Mesenteric fat pad (tissue), 1 donor: ENCODE measurements at regions not wholly inside any gene's neighbourhood (a gene's known extent, or its start where the extent isn't known, plus 50 kb on each side); places are given as distances from the start of the nearest gene placed in this dataset.

Source experiments
- DNase-seq: peaks from one replicate; pipeline ENCODE4 v3.0.0-alpha.2; 2020; ENCODE audit warnings: low spot score
- donor health status: DM: yes; HTN: yes; CAD: no.

DNA sequence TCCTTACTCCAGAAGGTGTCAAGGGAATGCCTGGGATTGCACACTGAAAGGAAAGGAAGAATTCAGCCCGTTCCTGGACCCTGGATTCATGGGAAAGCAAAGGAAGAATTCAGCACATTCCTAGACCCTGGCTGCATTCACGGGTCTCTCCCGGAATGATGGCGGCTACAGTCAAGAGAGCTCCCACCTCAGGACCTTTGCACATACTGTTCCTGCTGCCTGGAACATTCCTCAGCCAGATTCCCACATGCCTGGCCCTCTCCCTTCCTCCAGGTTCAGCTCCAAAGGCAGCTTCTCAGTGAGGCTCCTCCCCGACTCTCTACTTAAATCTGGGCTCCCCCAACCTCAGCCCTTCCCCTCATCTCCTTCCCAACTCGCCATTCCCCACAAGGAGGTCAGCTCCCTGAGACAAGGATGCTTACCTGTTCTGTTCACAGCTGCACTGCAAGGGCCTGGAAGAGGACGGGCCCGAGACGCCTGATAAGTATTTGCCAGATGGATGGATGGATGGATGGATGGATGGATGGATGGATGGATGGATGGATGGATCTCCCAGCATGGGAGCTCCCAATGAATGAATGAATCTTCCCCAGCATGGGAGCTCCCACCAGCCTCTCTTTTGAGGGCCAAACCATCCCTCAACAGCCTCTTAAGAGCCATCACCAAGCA is 77.4 kb downstream of the NCOR2 start:
- DNase-seq, result no peak

GRCh38 chr12:124489220-124489619 is 78.2 kb downstream of the NCOR2 start:
- no peak for DNase-seq

DNA sequence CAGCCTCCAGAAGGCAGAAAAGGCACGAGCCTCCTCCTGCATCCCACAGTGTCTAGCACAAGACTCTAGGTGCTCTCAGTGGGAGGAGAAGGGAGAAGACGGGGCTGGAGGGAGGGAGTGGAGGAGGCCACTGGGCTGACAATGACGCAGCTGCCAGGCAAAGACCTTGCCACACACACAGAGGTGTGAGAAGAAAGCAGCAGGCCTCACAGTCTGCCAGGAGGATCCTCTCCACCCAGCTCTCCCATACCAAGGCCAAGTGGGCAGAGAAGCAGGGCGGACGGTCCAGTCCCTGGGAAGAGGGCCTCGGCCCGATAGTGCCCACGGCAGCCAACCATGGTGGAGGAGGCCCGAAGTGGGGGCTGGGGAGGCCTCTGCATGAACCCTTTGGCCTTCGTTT is 78.9 kb downstream of the NCOR2 start:
- DNase-seq, result no peak

DNA sequence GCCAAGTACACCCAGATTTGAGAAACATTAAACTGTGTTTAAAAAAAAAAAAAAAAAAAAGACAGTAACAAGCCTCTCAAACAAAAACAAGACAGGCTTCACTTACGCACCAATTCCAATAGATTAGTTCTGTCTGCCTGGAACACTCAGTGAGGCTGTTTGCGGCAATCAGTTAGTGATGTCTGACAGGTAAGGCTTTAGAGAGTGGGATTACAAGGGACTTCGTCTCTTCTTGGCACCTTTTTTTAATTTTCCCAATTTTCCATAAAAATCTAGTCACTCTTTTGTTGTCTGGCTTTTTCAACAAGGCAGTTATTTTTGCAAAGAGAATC is 79.6 kb downstream of the NCOR2 start:
- no peak for DNase-seq

DNA sequence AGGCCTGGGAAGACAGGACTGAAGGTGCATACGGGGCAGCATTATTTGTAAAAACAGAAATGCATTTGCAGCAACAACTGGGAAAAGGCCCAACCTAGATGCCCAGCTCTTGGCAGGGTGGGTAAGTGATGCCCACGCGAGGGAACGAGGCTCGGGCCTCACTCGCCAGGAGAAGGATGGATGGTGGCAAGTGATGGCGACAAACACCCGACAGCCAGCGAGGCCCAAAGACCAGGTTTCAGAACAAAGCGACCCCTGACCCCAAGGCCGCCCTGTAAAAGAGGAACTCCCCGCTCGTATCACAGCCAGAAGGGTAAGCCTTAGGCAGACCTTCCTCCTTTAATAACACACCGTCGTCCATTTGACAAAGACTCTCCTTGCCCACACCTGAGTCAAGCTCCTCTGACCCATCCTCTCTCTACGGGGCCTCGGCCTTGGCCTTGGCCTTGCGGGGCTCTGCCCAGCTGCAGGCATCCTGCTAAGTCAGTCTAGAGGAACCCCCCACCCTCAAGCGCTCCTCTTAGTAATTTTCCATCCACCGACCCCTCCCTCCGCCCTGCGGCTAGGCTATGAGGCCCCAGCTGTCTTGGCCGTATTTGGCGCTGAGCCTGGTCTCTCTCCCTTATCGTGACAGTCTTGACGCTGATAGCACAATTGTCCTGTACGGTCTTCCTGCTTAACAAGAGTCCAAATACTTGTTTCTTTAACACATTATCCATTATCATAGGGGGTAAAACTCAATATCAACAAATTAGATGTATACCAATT is 80.2 kb downstream of the NCOR2 start:
- no peak for DNase-seq

DNA sequence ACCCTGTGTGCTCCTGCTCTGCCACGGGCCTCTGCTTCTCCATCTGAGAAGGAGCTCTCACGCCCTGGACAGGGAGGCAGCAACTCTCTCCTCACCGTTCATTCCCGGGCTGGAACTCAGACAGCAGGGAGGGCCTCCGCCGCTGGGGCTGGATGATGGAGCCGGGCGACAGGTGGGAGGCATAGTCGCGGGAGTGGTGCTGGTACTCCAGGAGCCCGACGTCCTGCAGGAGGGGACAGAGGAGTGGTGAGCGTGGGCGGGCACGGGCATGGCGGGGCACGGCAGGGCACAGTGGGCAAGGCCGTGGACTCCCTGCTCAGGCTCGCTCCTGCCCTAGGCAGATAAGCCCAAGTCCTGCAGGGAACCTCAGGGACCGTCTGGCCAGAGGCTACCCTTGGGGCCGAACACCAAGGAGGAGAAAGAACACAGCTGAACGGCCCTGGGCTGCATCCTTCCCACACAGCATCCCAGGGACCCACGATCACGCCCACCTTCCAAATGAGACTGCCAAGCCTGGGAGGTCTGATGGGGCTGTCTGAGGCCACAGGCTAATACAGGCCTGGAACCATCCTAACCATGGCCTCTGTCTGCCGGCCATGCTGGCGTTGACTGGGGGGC is 81.0 kb downstream of the NCOR2 start:
- DNase-seq, result no peak

GRCh38 chr12:124485371-124485770 is 82.0 kb downstream of the NCOR2 start:
- no peak for DNase-seq

DNA sequence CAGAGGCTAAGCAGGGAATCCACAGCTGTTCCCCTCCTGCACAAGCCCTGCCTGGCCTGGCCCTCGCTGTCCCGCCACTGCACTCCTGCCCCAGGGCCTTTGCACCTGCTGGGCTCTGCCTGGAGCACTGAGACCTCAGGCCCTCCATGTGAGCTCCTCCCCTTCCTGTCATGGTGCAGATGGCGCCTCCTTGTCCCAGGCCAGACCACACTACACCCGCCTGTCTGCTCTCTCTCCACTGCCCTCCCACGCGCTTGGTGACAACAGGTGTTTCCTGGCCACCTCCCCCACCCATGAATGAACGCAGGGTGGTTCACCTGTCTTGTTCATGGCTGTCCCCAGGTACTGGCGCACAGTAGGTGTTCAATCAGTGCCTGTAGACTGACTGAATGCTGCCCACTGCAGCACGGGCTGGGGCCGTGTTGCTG is 82.9 kb downstream of the NCOR2 start:
- DNase-seq, result no peak

- DNase-seq, result no peak
Observed at GRCh38 chr12:124484067-124484466, 83.3 kb downstream of the NCOR2 start.

GRCh38 chr12:124482901-124483799 is 84.3 kb downstream of the NCOR2 start:
- no peak for DNase-seq

GRCh38 chr12:124482567-124482893 is 84.9 kb downstream of the NCOR2 start:
- no peak for DNase-seq

- no peak for DNase-seq
Observed at GRCh38 chr12:124481772-124482566, 85.4 kb downstream of the NCOR2 start.

GRCh38 chr12:124481257-124481750 is 86.1 kb downstream of the NCOR2 start:
- DNase-seq, result no peak

DNA sequence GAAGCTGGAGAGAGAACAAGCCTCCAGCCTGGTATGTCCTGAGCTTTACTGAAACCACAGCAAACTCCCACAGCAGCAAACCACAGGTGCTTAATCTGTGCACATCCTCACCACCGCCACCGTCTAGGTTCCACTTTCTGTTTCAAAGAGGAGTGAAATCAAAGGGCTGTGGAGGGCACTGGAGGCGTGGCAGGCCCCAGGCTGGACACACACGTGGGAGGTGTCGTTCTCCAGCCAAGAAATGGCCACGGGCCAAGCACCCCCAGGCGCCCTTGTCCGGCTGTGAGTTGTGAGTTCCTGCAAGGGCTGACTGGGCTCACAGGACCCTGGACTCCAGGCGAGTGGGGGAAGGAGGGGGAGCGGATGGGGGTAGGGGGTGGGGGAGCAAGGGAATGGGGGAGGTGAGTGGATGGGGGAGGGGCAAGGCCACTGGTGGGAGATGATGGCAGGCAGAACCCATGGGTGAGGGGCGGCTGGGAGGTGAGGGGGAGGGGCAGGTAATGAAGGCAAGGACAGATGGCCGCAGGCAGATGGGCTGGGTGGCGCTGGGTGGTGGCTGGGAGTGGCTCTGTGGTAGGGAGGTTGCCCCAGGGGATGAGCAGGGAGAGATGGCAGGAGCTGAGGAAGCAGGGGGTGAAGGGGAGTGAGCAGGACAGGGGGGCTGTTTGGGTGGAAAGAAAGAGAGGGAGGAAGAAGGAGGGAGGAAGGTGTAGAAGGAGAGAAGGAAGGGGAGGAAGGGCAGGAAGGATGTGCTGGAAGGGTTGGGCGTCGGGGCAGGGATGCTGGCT is 86.7 kb downstream of the NCOR2 start:
- no peak for DNase-seq

DNA sequence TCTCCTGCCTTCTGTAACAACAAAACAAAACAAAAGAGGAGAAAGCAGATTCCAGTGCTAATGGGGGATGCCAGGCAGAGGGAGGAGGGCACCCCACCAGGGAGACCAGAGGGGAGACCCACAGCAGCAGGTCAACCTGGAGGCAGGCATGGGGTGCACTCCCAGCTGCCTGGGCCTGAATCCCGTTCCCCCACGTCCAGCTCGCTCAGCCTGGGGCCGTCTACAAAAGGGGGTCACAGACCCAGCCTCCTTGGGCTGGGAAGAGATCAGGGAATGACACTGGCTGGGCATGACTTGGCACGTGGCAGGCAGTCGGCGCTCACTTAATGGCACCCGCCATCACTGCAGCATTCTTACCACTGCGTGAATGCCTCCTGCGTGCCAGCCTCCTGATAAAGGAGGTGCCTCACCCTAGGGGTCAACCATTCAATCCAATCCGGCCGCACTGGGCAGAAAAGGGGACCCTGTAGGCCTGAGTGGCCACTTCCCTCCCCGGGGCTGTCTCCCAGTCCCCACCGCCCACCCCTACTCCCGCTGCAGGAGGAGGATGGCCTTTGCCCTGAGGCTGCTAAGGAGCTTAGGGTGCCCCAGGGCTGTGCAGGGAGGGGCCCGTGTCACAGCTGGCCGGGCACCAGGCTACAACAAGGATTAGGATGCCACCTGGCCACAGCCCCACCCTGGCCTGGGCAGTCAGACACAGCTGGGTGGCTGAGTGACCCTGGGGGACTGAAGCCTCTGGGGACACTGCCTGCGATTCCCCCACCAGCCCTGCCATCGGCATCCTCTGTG is 87.5 kb downstream of the NCOR2 start:
- DNase-seq, result no peak

DNA sequence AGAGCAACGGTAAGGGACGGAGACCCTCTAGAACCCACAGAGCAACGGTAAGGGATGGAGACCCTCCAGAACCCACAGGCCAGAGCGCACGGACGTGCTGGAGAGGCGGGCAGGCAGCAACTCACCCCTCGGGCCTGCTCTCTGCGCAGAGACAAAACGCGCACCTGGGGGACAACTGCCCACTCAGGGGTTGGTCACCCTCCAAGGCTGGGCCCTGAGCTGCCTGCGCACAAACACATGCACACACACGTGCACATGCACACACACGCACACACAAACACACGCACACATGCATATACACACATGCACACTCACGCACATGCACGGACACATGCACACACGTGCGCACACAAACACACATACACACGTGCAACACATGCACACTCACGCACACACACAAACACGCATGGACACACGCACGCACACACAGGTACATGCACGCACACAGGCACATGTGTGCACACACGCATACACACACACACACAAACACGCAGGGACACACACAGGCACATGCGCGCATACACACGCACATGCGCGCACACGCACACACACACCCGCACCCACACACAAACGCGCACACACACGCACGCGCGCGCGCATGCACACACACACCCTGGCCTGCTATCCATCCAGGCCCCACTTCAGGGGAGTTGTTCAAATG is 88.3 kb downstream of the NCOR2 start:
- DNase-seq, result no peak

- no peak for DNase-seq
Observed at GRCh38 chr12:124478416-124478815, 89.0 kb downstream of the NCOR2 start.

- no peak for DNase-seq
Observed at GRCh38 chr12:124477107-124477915, 90.1 kb downstream of the NCOR2 start.
